ENCODE measurements at regions not wholly inside any gene's neighbourhood (a gene's known extent, or its start where the extent isn't known, plus 50 kb on each side); places are given as distances from the start of the nearest gene placed in this dataset.

- Histone ChIP-seq H3K27ac (no peak overlapping the region), H3K9me3 (no peaks in the 10 kb centered on the region), H3K4me1 (peaks cover 0 to 8% (median 4%) of the 10 kb centered on the region in 4 donors), H3K4me3 (no peak overlapping the region), H3K36me3 (no peaks in the 10 kb centered on the region), H3K27me3 (no peaks in the 10 kb centered on the region)
- no peak for TF ChIP-seq POLR2AphosphoS5 (IDR thresholded peaks at IDR 0.05)
- DNase-seq, result no peak
- intact Hi-C loops (cut with DNase I), result no loop called here
- 65 to 77% methylated on average over 3 of the region's 3 CpGs for WGBS, 2 donors
These were observed 118.1 kb upstream of the ANKRD1 start for GRCh38 chr10:91038971-91039370.

GRCh38 chr10:91040343-91040742 is 119.5 kb upstream of the ANKRD1 start:
- no peaks in the 10 kb centered on the region for H3K9me3 ChIP-seq
- H3K36me3 ChIP-seq, result no peaks in the 10 kb centered on the region
- no peak overlapping the region for H3K27ac ChIP-seq
- 80 to 93% methylated on average over 2 of the region's 2 CpGs for WGBS, 2 donors
- H3K4me3 ChIP-seq, result no peak overlapping the region
- no peaks in the 10 kb centered on the region for H3K27me3 ChIP-seq
- no peak for DNase-seq
- TF ChIP-seq POLR2AphosphoS5 (IDR thresholded peaks at IDR 0.05) (no peak), EP300 (IDR thresholded peaks at IDR 0.05) (no peak), POLR2A (IDR thresholded peaks at IDR 0.05) (no peak), CTCF (IDR thresholded peaks at IDR 0.05) (no peak)
- intact Hi-C loops (cut with DNase I), result no loop called here
- H3K4me1 ChIP-seq, result no peaks in the 10 kb centered on the region

- TF ChIP-seq POLR2AphosphoS5 (IDR thresholded peaks at IDR 0.05) (no peak), EP300 (IDR thresholded peaks at IDR 0.05) (no peak), POLR2A (IDR thresholded peaks at IDR 0.05) (no peak), CTCF (IDR thresholded peaks at IDR 0.05) (no peak)
- 30 to 71% methylated on average over 3 of the region's 3 CpGs for WGBS, 2 donors
- Histone ChIP-seq H3K27ac (no peak overlapping the region), H3K4me1 (no peaks in the 10 kb centered on the region), H3K36me3 (no peaks in the 10 kb centered on the region), H3K4me3 (no peak overlapping the region), H3K27me3 (no peaks in the 10 kb centered on the region), H3K9me3 (no peaks in the 10 kb centered on the region)
- intact Hi-C loops (cut with DNase I), result no loop called here
- no peak for DNase-seq
These were observed 121.2 kb upstream of the ANKRD1 start for GRCh38 chr10:91042069-91042468.

DNA sequence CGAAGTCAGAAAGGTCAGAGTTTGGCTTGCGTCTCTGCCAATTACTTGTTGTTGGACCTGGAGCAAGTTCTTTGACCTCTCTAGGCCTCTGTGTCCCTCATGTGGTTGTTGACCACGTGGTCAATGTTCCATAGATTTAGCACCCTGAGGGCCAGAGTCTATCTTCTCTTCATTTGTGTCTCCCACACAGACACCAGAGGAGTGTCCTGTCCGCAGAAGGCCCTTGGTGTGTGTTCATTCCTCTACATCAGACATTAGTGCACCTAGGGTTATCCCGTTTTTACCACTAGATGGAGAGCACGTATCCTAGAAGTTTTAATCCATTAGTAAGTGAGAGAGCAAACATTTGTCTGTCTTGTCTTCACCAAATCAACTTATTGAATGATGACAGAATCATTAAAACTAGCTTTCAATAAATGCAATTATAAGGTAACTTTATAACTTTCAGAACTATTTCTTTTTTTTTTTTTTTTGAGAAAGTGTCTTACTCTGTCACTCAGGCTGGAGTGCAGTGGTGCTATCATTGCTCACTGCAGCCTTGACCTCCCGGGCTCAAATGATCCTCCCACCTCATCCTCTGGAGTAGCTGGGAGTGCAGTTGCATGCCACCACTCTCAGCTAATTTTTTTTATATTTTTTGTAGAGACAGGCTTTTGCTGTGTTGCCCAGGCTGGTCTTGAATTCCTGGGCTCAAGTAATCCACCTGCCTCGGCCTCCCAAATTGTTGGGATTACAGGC is 122.5 kb upstream of the ANKRD1 start:
- 59 to 73% methylated on average over 8 of the region's 8 CpGs for WGBS, 2 donors
- DNase-seq, result no peak
- TF ChIP-seq EP300 (IDR thresholded peaks at IDR 0.05), result no peak
- peak in 1 of 4 experiments; percentile 19 for TF ChIP-seq CTCF (IDR thresholded peaks at IDR 0.05)
- H3K27ac ChIP-seq, result no peak overlapping the region
- H3K27me3 ChIP-seq, result no peaks in the 10 kb centered on the region
- no peak overlapping the region for H3K4me3 ChIP-seq
- intact Hi-C loops (cut with DNase I), result no loop called here
- no peaks in the 10 kb centered on the region for H3K9me3 ChIP-seq
- H3K4me1 ChIP-seq, result no peaks in the 10 kb centered on the region
- no peaks in the 10 kb centered on the region for H3K36me3 ChIP-seq

GRCh38 chr10:91046869-91047268 is 126.0 kb upstream of the ANKRD1 start:
- DNase-seq, result peak; percentile 65
- Histone ChIP-seq H3K27ac (no peak overlapping the region), H3K4me1 (no peaks in the 10 kb centered on the region), H3K27me3 (no peaks in the 10 kb centered on the region), H3K4me3 (no peak overlapping the region), H3K36me3 (no peaks in the 10 kb centered on the region), H3K9me3 (no peaks in the 10 kb centered on the region)
- 42 to 51% methylated on average over 3 of the region's 3 CpGs for WGBS, 2 donors
- TF ChIP-seq POLR2AphosphoS5 (IDR thresholded peaks at IDR 0.05) (peak in 2 of 4 donors; percentile 13 to 27), CTCF (IDR thresholded peaks at IDR 0.05) (no peak)
- intact Hi-C loops (cut with DNase I), result no loop called here

Measured in sigmoid colon (tissue), 6 donors.